ENCODE measurements at regions not wholly inside any gene's neighbourhood (a gene's known extent, or its start where the extent isn't known, plus 50 kb on each side); places are given as distances from the start of the nearest gene placed in this dataset.

DNA sequence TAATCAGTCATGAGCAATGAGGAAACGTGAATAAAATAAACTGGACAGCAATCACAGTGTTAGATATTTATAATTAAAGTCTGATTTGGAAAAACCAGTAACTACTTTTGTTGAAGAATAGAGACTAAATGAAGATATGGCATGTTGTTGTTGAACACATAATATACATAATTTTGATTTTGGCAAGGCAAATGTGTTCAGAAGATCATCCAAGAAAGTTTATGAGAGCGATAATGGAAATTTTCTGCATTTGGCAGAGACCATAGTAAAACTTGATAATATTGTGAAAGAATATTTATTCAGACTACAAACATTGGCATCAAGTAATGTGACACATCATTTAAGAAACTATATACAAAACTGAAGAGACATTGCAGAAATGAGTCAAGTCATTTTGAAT lies 620.7 kb downstream of the TMA16 start:
- no peaks in the 10 kb centered on the region for H3K27me3 ChIP-seq (ENCODE audit: control insufficient read depth, insufficient read depth, low read length)
- H3K36me3 ChIP-seq (ENCODE audit: control insufficient read depth in 2 of 3, insufficient read depth in 3 of 3, low read length in 3 of 3) = no peaks in the 10 kb centered on the region
- H3K9ac ChIP-seq (ENCODE audit: low read length in 3 of 3) = no peak overlapping the region
- no peak for FAIRE-seq
- intact Hi-C loops (cut with DNase I) = no loop called here
- no peak for DNase-seq
- no peak overlapping the region for H3K4me3 ChIP-seq (ENCODE audit: low read length in 3 of 3)
- no peaks in the 10 kb centered on the region for H3K4me1 ChIP-seq (ENCODE audit: control insufficient read depth in 2 of 3, insufficient read depth in 2 of 3, low read depth in 1 of 3, low read length in 3 of 3)
- TF ChIP-seq, protein P1, sequence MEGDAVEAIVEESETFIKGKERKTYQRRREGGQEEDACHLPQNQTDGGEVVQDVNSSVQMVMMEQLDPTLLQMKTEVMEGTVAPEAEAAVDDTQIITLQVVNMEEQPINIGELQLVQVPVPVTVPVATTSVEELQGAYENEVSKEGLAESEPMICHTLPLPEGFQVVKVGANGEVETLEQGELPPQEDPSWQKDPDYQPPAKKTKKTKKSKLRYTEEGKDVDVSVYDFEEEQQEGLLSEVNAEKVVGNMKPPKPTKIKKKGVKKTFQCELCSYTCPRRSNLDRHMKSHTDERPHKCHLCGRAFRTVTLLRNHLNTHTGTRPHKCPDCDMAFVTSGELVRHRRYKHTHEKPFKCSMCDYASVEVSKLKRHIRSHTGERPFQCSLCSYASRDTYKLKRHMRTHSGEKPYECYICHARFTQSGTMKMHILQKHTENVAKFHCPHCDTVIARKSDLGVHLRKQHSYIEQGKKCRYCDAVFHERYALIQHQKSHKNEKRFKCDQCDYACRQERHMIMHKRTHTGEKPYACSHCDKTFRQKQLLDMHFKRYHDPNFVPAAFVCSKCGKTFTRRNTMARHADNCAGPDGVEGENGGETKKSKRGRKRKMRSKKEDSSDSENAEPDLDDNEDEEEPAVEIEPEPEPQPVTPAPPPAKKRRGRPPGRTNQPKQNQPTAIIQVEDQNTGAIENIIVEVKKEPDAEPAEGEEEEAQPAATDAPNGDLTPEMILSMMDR (IDR thresholded peaks at IDR 0.05; ENCODE audit: borderline replicate concordance, extremely low read depth, insufficient read depth) = no peak
- no peaks in the 10 kb centered on the region for H3K9me3 ChIP-seq (ENCODE audit: control insufficient read depth in 2 of 3, insufficient read depth in 1 of 3, low read length in 3 of 3)
- H3K27ac ChIP-seq (ENCODE audit: low read depth in 2 of 2, low read length in 2 of 2) = no peak overlapping the region

DNA sequence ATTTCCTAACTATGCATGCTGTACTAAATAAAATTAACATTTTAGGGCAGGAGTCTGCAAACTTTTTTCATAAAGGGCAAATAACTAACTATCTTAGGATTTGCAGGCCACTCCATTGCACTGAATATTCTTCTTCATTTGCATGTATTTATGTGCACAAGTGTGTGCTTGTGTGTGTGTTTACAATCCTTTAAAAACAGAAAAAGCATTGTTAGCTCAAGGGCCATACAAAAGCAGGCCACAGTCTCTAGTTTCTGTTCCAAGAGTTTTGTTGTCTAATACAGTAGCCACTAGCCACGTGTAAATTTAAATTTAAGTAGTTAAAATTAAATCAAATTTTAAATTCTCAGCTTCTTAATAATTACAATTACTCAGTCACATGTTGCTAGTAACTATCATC lies 621.8 kb downstream of the TMA16 start:
- Histone ChIP-seq H3K27ac (ENCODE audit: low read depth in 2 of 2, low read length in 2 of 2) (no peak overlapping the region), H3K9me3 (ENCODE audit: control insufficient read depth in 2 of 3, insufficient read depth in 1 of 3, low read length in 3 of 3) (no peaks in the 10 kb centered on the region), H3K4me3 (ENCODE audit: low read length in 3 of 3) (no peak overlapping the region), H3K9ac (ENCODE audit: low read length in 3 of 3) (no peak overlapping the region), H3K27me3 (ENCODE audit: control insufficient read depth, insufficient read depth, low read length) (no peaks in the 10 kb centered on the region), H3K4me1 (ENCODE audit: control insufficient read depth in 2 of 3, insufficient read depth in 2 of 3, low read depth in 1 of 3, low read length in 3 of 3) (no peaks in the 10 kb centered on the region), H3K36me3 (ENCODE audit: control insufficient read depth in 2 of 3, insufficient read depth in 3 of 3, low read length in 3 of 3) (no peaks in the 10 kb centered on the region)
- intact Hi-C loops (cut with DNase I) = no loop called here
- DNase-seq = no peak
- FAIRE-seq = no peak
- TF ChIP-seq, protein P1 (IDR thresholded peaks at IDR 0.05; ENCODE audit: borderline replicate concordance, extremely low read depth, insufficient read depth) = no peak

DNA sequence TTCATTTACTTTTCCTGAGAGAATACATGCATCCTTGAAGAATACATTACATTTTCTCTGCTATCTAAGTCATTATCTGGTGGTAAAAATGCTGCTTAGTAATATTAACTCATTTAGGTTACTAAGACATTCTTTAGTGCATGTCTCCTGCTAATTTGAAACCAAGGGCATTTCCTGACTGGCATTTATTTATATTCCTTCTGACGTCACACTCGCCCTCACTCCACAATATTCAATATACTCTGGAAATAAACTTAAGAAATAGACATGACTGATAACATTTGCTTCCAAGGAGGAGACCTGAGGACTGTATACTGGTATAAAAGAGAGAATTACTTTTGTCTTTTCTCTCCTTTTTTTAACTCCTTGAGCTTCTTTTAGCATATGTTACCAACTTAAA lies 619.5 kb upstream of the SMIM31 start:
- H3K27me3 ChIP-seq (ENCODE audit: control insufficient read depth, insufficient read depth, low read length) = no peaks in the 10 kb centered on the region
- DNase-seq (no peak), FAIRE-seq (no peak)
- no peaks in the 10 kb centered on the region for H3K9me3 ChIP-seq (ENCODE audit: control insufficient read depth in 2 of 3, insufficient read depth in 1 of 3, low read length in 3 of 3)
- H3K27ac ChIP-seq (ENCODE audit: low read depth in 2 of 2, low read length in 2 of 2) = no peak overlapping the region
- no peaks in the 10 kb centered on the region for H3K36me3 ChIP-seq (ENCODE audit: control insufficient read depth in 2 of 3, insufficient read depth in 3 of 3, low read length in 3 of 3)
- intact Hi-C loops (cut with DNase I) = no loop called here
- H3K4me3 ChIP-seq (ENCODE audit: low read length in 3 of 3) = no peak overlapping the region
- no peak overlapping the region for H3K9ac ChIP-seq (ENCODE audit: low read length in 3 of 3)
- H3K4me1 ChIP-seq (ENCODE audit: control insufficient read depth in 2 of 3, insufficient read depth in 2 of 3, low read depth in 1 of 3, low read length in 3 of 3) = no peaks in the 10 kb centered on the region
- TF ChIP-seq, protein P1 (IDR thresholded peaks at IDR 0.05; ENCODE audit: borderline replicate concordance, extremely low read depth, insufficient read depth) = no peak

DNA sequence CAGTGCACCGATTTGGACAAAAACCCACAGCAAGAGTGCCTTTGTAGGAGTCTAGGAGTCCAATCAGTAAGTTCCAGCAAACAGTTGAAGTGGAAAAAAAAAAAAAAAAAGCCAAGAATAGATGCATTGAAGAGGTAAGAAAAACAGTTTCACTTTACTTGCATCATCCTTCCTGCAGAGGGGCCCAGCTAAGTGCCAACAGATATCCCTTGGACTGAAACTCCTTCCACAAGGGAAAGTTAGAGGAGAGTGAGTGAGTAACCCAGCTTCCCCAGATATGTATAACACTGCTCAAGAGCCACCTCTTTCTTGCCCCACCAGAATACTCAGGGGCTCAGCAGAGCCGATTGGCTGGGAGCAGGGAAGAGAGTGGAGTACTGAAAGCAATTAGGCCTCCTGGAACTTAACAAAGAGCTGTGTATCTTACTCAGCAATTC lies 617.7 kb upstream of the SMIM31 start:
- intact Hi-C loops (cut with DNase I) = no loop called here
- Histone ChIP-seq H3K36me3 (ENCODE audit: control insufficient read depth in 2 of 3, insufficient read depth in 3 of 3, low read length in 3 of 3) (no peaks in the 10 kb centered on the region), H3K4me1 (ENCODE audit: control insufficient read depth in 2 of 3, insufficient read depth in 2 of 3, low read depth in 1 of 3, low read length in 3 of 3) (no peaks in the 10 kb centered on the region), H3K27ac (ENCODE audit: low read depth in 2 of 2, low read length in 2 of 2) (no peak overlapping the region), H3K4me3 (ENCODE audit: low read length in 3 of 3) (no peak overlapping the region), H3K9ac (ENCODE audit: low read length in 3 of 3) (no peak overlapping the region), H3K9me3 (ENCODE audit: control insufficient read depth in 2 of 3, insufficient read depth in 1 of 3, low read length in 3 of 3) (no peaks in the 10 kb centered on the region), H3K27me3 (ENCODE audit: control insufficient read depth, insufficient read depth, low read length) (no peaks in the 10 kb centered on the region)
- DNase-seq = no peak
- FAIRE-seq = no peak
- TF ChIP-seq, protein P1 (IDR thresholded peaks at IDR 0.05; ENCODE audit: borderline replicate concordance, extremely low read depth, insufficient read depth) = no peak
